ENCODE measurements at regions not wholly inside any gene's neighbourhood (a gene's known extent, or its start where the extent isn't known, plus 50 kb on each side); places are given as distances from the start of the nearest gene placed in this dataset.

DNA sequence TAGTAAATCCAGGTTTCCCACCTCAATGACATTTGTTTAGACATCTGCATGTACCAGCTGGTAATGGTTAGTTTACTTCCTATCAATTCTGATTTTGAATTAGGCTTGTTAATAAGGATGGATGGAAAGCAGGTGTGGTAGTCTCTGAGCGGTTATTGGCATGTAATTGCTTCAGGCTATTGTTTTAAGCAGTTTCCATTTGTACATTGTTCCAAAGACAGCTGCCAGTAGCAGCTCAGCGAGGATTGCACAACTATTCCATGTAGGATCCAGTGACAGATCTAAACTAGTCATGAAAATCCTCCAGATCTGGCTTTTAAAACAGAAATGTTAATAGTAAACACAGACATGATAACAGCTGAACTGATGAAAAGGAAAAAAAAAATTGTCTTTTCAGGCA, 436.0 kb upstream of the ADARB2 start:
- H3K4me3 ChIP-seq (ENCODE audit: low read length): no peak overlapping the region
- no peaks in the 10 kb centered on the region for H3K36me3 ChIP-seq (ENCODE audit: insufficient read depth, low read length)
- 96% methylated on average over 2 of the region's 2 CpGs for WGBS
- H3K4me1 ChIP-seq (ENCODE audit: insufficient read depth, low read length): no peaks in the 10 kb centered on the region
- no peak overlapping the region for H3K9ac ChIP-seq (ENCODE audit: low read depth, low read length)
- H3K9me3 ChIP-seq (ENCODE audit: insufficient read depth, low read depth, low read length): no peaks in the 10 kb centered on the region
- H3K27me3 ChIP-seq (ENCODE audit: insufficient read depth, low read length): no peaks in the 10 kb centered on the region
- H3K27ac ChIP-seq (ENCODE audit: low read depth, low read length): no peak overlapping the region

DNA sequence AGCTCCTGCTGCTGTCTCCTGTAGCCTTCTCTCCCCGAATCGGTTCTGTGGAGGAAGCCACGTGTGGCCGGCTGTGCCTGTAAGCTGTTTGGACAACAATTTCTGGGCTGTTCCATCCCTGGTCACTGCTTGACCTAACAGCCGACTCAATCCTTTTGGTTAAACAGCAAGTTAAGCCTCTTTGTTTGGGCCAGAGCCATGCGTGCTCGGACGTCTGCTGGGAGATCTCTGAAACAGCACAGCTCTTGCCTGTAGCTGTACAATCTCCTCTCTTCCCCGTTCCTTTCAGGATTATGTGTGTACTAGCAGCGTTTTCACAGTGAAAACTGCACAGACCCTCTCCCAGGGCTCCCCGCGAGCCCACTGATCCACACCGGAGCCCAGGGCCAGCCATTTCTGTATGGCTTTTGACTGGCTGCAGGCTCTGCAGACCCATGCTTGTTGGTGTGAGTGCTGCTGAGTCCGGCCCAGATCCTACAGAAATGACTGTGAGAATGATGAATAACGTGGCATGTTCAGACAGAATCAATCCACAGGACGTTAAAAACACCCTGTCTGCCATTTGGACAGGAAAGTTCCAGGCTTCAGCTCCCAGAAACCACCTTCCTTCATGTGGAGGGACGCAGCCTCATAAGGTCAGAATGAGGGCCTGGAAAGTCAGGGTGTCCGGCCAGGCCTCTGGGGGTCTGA, 428.6 kb upstream of the ADARB2 start:
- H3K4me1 ChIP-seq (ENCODE audit: insufficient read depth, low read length): peaks cover 4% of the 10 kb centered on the region; the same call in 1 of the 2 replicates
- WGBS: 95% methylated on average over 18 of the region's 18 CpGs

DNA sequence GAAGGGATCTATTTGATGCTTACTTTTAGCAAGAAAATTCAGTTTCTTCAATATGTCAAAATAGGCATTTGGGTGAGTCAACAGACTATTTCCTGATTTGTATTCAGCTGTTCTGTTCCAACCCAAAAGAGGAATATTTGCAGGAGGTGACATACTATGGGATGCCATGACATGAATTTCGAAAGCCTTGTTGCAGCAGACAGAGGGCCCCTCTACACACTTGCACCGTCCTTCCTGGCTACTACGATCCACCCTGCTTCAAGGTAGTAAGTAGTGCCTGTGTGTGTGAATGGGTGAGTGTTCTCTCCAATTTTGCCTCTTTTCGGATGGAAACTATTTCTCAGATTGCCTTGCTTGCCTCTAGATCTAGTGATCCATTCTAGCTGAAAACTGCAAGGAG, 413.0 kb upstream of the ADARB2 start:
- Histone ChIP-seq H3K9me3 (ENCODE audit: insufficient read depth, low read depth, low read length) (no peaks in the 10 kb centered on the region), H3K4me3 (ENCODE audit: low read length) (no peak overlapping the region), H3K36me3 (ENCODE audit: insufficient read depth, low read length) (no peaks in the 10 kb centered on the region), H3K4me1 (ENCODE audit: insufficient read depth, low read length) (peaks cover 4% of the 10 kb centered on the region; the same call in 1 of the 2 replicates), H3K9ac (ENCODE audit: low read depth, low read length) (no peak overlapping the region), H3K27me3 (ENCODE audit: insufficient read depth, low read length) (no peaks in the 10 kb centered on the region), H3K27ac (ENCODE audit: low read depth, low read length) (no peak overlapping the region)
- 83% methylated on average over 4 of the region's 4 CpGs for WGBS

More for the DNA sequence above, 428.6 kb upstream of the ADARB2 start:
- H3K27ac ChIP-seq (ENCODE audit: low read depth, low read length): no peak overlapping the region
- no peak overlapping the region for H3K4me3 ChIP-seq (ENCODE audit: low read length)
- no peak overlapping the region for H3K9ac ChIP-seq (ENCODE audit: low read depth, low read length)
- H3K36me3 ChIP-seq (ENCODE audit: insufficient read depth, low read length): no peaks in the 10 kb centered on the region
- H3K9me3 ChIP-seq (ENCODE audit: insufficient read depth, low read depth, low read length): no peaks in the 10 kb centered on the region
- no peaks in the 10 kb centered on the region for H3K27me3 ChIP-seq (ENCODE audit: insufficient read depth, low read length)

DNA sequence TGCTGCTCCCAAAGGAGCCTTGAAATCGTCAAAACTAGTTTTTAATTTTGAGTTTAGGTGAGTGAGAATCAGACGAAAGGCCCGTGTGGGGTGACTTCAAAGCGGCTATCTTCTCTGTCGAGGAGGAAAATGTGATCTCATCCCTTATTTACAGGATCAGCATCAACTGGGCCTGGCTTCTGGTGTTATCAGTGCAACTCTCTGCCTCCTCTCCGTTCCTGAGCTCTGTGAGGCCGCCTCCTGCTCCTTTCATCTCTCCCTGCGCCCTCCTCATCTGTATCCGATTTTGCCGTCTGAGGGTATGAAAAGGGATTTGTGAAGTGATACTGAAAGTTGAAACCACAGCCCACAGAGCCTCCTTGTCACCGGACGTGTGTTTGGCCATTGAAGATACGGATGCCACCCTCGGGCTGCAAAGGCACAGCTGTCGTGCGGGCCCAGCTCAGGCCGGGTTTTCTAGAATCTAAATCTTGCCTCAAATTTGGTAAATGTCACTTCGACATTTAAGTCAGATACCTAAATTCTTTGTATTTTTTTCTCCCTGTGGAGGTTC, 408.7 kb upstream of the ADARB2 start:
- no peak overlapping the region for H3K4me3 ChIP-seq (ENCODE audit: low read length)
- H3K36me3 ChIP-seq (ENCODE audit: insufficient read depth, low read length): no peaks in the 10 kb centered on the region
- H3K9ac ChIP-seq (ENCODE audit: low read depth, low read length): no peak overlapping the region
- H3K27me3 ChIP-seq (ENCODE audit: insufficient read depth, low read length): no peaks in the 10 kb centered on the region
- peaks cover 4% of the 10 kb centered on the region; the same call in 1 of the 2 replicates for H3K4me1 ChIP-seq (ENCODE audit: insufficient read depth, low read length)
- no peaks in the 10 kb centered on the region for H3K9me3 ChIP-seq (ENCODE audit: insufficient read depth, low read depth, low read length)
- H3K27ac ChIP-seq (ENCODE audit: low read depth, low read length): no peak overlapping the region
- WGBS: 90% methylated on average over 18 of the region's 18 CpGs

DNA sequence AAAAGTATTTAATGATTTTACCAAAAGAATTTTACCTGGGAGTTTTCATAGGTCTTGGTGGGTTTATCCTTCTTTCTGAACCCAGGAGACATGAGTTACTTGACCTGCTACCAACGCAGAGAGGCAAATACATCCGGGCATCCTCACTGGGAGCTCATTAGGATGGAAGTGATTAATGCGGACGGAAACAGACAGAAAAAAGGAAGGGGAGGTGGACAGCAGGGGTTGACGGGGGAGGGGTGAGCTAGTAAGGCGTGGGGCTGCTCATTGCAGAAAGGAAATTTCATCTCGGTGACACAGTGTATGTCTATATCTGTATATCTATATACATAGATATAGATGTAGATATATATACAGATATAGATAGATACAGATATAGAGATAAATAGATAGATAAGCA, 408.2 kb upstream of the ADARB2 start:
- 83% methylated on average over 6 of the region's 7 CpGs for WGBS

DNA sequence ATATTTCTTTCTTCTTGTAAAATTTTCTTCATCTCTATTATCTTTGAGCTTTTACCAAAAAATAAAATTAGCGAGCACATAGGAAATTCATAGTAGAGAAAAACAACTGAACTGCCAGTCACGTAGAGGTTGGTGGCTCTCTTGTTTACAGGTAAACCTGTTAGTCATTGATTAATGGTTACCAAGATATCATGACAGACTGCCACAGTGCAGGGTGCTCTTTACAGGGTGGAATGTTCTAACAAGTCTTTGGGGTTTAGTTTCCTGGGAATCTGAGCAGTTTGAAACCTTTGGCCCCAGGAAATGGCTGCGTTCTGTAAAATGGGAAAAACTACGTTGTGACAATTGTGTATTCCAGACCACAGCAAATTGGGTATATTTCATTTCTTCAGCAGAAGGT, 407.3 kb upstream of the ADARB2 start:
- H3K9me3 ChIP-seq (ENCODE audit: insufficient read depth, low read depth, low read length): no peaks in the 10 kb centered on the region
- H3K27ac ChIP-seq (ENCODE audit: low read depth, low read length): no peak overlapping the region
- H3K9ac ChIP-seq (ENCODE audit: low read depth, low read length): no peak overlapping the region
- no peaks in the 10 kb centered on the region for H3K4me1 ChIP-seq (ENCODE audit: insufficient read depth, low read length)
- 93% methylated on average over 4 of the region's 4 CpGs for WGBS
- no peak overlapping the region for H3K4me3 ChIP-seq (ENCODE audit: low read length)
- H3K27me3 ChIP-seq (ENCODE audit: insufficient read depth, low read length): no peaks in the 10 kb centered on the region
- H3K36me3 ChIP-seq (ENCODE audit: insufficient read depth, low read length): no peaks in the 10 kb centered on the region

More for the DNA sequence above, 408.2 kb upstream of the ADARB2 start:
- H3K9ac ChIP-seq (ENCODE audit: low read depth, low read length): no peak overlapping the region
- no peak overlapping the region for H3K27ac ChIP-seq (ENCODE audit: low read depth, low read length)
- H3K4me3 ChIP-seq (ENCODE audit: low read length): no peak overlapping the region
- H3K9me3 ChIP-seq (ENCODE audit: insufficient read depth, low read depth, low read length): no peaks in the 10 kb centered on the region
- no peaks in the 10 kb centered on the region for H3K27me3 ChIP-seq (ENCODE audit: insufficient read depth, low read length)
- no peaks in the 10 kb centered on the region for H3K36me3 ChIP-seq (ENCODE audit: insufficient read depth, low read length)
- H3K4me1 ChIP-seq (ENCODE audit: insufficient read depth, low read length): peaks cover 2% of the 10 kb centered on the region; the same call in 1 of the 2 replicates

DNA sequence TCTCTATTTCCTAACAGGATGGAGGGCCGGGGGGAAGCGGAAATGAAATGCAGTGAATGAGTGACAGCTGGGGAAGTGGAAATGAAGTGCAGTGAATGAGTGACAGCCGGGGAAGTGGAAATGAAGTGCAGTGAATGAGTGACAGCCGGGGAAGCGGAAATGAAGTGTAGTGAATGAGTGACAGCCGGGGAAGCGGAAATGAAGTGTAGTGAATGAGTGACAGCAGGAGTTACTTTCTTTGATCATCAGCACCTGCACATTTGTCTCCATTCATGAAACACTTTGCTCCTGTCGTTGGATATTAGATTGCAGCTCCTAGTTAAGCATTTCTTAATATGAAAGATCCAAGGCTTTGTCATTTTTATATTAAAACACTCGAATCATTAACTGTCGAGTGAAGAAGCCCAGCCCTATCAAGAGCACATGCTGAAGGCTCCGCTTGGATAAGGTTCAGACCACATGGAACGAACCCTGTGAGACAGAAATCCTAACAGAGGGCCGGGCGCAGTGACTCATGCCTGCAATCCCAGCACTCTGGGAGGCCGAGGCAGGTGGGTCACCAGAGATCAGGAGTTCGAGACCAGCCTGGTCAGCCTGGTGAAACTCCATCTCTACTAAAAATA, 406.0 kb upstream of the ADARB2 start:
- Histone ChIP-seq H3K9me3 (ENCODE audit: insufficient read depth, low read depth, low read length) (no peaks in the 10 kb centered on the region), H3K4me3 (ENCODE audit: low read length) (no peak overlapping the region), H3K27ac (ENCODE audit: low read depth, low read length) (no peak overlapping the region), H3K4me1 (ENCODE audit: insufficient read depth, low read length) (no peaks in the 10 kb centered on the region), H3K36me3 (ENCODE audit: insufficient read depth, low read length) (no peaks in the 10 kb centered on the region), H3K9ac (ENCODE audit: low read depth, low read length) (no peak overlapping the region), H3K27me3 (ENCODE audit: insufficient read depth, low read length) (no peaks in the 10 kb centered on the region)
- WGBS: 97% methylated on average over 12 of the region's 16 CpGs

DNA sequence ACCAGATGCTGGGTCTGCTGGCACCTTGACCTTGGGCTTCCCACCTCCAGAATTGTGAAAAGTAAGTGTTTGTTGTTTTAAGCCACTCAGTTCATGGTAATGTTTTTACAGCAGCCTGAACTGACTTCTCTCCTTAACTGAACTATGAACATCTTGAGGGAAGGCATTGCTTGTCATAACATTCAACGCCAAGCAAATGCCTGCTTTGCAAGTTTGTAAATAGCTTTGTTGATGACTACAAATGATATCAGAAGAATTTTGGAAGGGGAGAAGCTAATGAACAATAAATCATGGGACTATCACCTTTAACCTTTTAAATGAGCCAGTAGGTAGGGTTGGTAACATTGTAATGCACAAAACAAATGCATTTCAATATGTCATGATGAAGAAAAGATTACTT, 402.4 kb upstream of the ADARB2 start:
- 95% methylated on average over 1 of the region's 1 CpG for WGBS

DNA sequence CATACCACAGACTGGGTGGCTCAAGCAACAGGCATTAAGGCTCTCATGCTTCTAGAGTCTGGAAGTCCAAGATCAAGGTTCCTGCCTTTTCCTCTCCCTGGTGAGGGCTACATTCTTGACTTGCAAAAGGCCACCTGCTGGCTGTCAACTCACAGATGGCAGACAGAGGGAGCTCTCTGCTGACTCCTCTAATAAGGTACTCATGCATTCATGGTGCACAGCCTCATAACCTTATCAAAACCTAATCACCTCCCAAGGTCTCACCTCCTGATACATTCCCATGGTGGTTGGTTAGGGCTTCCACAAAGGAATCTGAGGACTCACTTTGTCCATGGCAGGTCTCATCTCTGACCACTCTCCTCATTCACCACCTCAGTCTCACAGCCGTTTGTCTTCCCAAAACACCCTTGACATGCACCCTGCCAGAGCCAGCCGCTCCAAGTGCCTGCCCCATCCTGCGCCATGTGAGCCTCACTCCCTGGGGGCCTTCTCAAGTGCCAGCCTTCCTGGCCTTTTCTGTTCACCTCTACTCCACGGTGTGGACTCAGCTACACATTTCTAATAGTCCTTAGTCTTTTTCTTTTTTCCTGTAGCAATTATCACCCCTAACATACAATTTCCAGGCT, 400.3 kb upstream of the ADARB2 start:
- no peak overlapping the region for H3K9ac ChIP-seq (ENCODE audit: low read depth, low read length)
- H3K36me3 ChIP-seq (ENCODE audit: insufficient read depth, low read length): no peaks in the 10 kb centered on the region
- WGBS: 93% methylated on average over 4 of the region's 4 CpGs
- no peak overlapping the region for H3K27ac ChIP-seq (ENCODE audit: low read depth, low read length)
- H3K9me3 ChIP-seq (ENCODE audit: insufficient read depth, low read depth, low read length): 0 out of 2 replicates have a peak, but pooled peaks cover 5% of the 10 kb centered on the region
- no peak overlapping the region for H3K4me3 ChIP-seq (ENCODE audit: low read length)
- H3K4me1 ChIP-seq (ENCODE audit: insufficient read depth, low read length): no peaks in the 10 kb centered on the region
- H3K27me3 ChIP-seq (ENCODE audit: insufficient read depth, low read length): no peaks in the 10 kb centered on the region

More for the DNA sequence above, 402.4 kb upstream of the ADARB2 start:
- Histone ChIP-seq H3K36me3 (ENCODE audit: insufficient read depth, low read length) (no peaks in the 10 kb centered on the region), H3K27ac (ENCODE audit: low read depth, low read length) (no peak overlapping the region), H3K9ac (ENCODE audit: low read depth, low read length) (no peak overlapping the region), H3K4me3 (ENCODE audit: low read length) (no peak overlapping the region), H3K27me3 (ENCODE audit: insufficient read depth, low read length) (no peaks in the 10 kb centered on the region), H3K9me3 (ENCODE audit: insufficient read depth, low read depth, low read length) (no peaks in the 10 kb centered on the region), H3K4me1 (ENCODE audit: insufficient read depth, low read length) (no peaks in the 10 kb centered on the region)

DNA sequence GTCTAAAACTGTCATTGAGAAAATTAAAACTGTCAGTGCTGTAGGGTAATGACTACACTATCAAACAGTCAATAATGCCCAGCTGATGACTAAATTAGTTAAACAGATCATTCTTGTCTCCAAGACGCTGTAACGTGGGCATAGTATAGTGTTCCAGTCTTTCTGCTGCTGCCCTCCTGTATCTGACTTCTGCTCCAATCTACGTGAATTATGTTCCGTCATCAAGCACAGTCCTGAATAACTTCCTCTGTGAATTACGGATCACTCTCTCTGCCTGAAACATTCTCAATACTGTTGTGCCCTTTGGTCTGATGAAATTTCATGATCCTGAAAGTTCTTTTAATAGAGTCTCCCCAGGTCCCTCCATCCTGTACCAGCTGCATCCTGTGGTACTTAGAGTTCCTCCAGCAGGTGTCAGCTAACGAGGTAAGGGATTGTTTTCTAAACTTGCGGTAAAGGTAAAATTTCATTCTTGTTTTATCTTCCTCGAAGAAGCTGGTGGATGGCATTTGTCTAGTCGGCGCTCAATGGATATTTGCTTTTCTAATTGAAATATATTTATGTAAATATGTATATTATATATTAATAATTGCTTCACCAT, 393.5 kb upstream of the ADARB2 start:
- Histone ChIP-seq H3K9me3 (ENCODE audit: insufficient read depth, low read depth, low read length) (0 out of 2 replicates have a peak, but pooled peaks cover 6% of the 10 kb centered on the region), H3K4me3 (ENCODE audit: low read length) (no peak overlapping the region), H3K27ac (ENCODE audit: low read depth, low read length) (no peak overlapping the region), H3K4me1 (ENCODE audit: insufficient read depth, low read length) (no peaks in the 10 kb centered on the region), H3K27me3 (ENCODE audit: insufficient read depth, low read length) (no peaks in the 10 kb centered on the region), H3K9ac (ENCODE audit: low read depth, low read length) (no peak overlapping the region), H3K36me3 (ENCODE audit: insufficient read depth, low read length) (no peaks in the 10 kb centered on the region)
- 96% methylated on average over 8 of the region's 10 CpGs for WGBS

DNA sequence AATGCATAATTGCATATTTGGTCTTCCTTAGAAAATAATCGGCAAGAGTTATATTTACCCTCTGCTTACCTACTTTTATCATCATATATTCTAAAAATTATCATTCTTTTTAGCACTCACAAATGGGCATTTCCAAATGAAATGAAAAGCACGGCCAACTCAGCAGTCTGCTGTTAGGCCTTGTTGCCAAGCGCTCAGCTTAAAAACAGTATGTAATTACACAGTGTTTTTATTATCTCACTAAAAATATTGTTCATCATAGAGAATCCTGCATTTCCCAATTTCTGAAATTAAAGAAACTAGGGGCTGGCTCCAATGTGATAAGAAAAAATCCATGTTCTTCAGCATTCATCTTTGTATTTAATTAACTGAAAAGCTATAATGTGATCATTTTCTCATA, 391.7 kb upstream of the ADARB2 start:
- Histone ChIP-seq H3K9ac (ENCODE audit: low read depth, low read length) (no peak overlapping the region), H3K4me1 (ENCODE audit: insufficient read depth, low read length) (no peaks in the 10 kb centered on the region), H3K27me3 (ENCODE audit: insufficient read depth, low read length) (no peaks in the 10 kb centered on the region), H3K27ac (ENCODE audit: low read depth, low read length) (no peak overlapping the region), H3K36me3 (ENCODE audit: insufficient read depth, low read length) (no peaks in the 10 kb centered on the region), H3K9me3 (ENCODE audit: insufficient read depth, low read depth, low read length) (0 out of 2 replicates have a peak, but pooled peaks cover 6% of the 10 kb centered on the region), H3K4me3 (ENCODE audit: low read length) (no peak overlapping the region)
- 99% methylated on average over 3 of the region's 3 CpGs for WGBS

Data from HUES64 (cell line).